Adipose tissue (tissue), 3 donors: ENCODE measurements at regions not wholly inside any gene's neighbourhood (a gene's known extent, or its start where the extent isn't known, plus 50 kb on each side); places are given as distances from the start of the nearest gene placed in this dataset.

Experiments
- H3K27ac ChIP-seq: one replicate; pipeline ENCODE4 v1.5.1; 2013; ENCODE audit warnings: low read depth, low read length
- WGBS, 3 donors: extraction: QIAGEN DNeasy Blood & Tissue Kit; methylation state at CpG; one replicate each; pipeline ENCODE4 v1.1.7; 2013; 5-methylcytosine and 5-hydroxymethylcytosine counted together
- donor health status: healthy with polysubstance abuse.
- donor health status: Bipolar disorder and iron deficiency.
- donor health status: healthy.

GRCh38 chr11:69992943-69993694 lies 85.0 kb upstream of the ANO1 start:
- WGBS, 3 donors, result 76 to 81% (median 81%) methylated on average over 6 of the region's 6 CpGs
- H3K27ac ChIP-seq, result no peak overlapping the region

GRCh38 chr11:69994810-69995209 lies 83.3 kb upstream of the ANO1 start:
- WGBS, 3 donors, result 76 to 93% (median 84%) methylated on average over 3 of the region's 3 CpGs
- no peak overlapping the region for H3K27ac ChIP-seq

- no peak overlapping the region for H3K27ac ChIP-seq
- 81 to 92% (median 81%) methylated on average over 10 of the region's 10 CpGs for WGBS, 3 donors
Measured at GRCh38 chr11:69995697-69996096, 82.4 kb upstream of the ANO1 start.

GRCh38 chr11:69996451-69996850 lies 81.7 kb upstream of the ANO1 start:
- no peak overlapping the region for H3K27ac ChIP-seq
- WGBS, 3 donors, result 48 to 74% (median 57%) methylated on average over 1 of the region's 1 CpG

- H3K27ac ChIP-seq, result no peak overlapping the region
- WGBS, 3 donors, result 55 to 62% (median 59%) methylated on average over 8 of the region's 8 CpGs
Measured at GRCh38 chr11:69997352-69997751, 80.8 kb upstream of the ANO1 start.

GRCh38 chr11:69999721-70000120 lies 78.4 kb upstream of the ANO1 start:
- no peak overlapping the region for H3K27ac ChIP-seq
- 36 to 51% (median 38%) methylated on average over 3 of the region's 3 CpGs for WGBS, 3 donors

- no peak overlapping the region for H3K27ac ChIP-seq
- 57 to 79% (median 70%) methylated on average over 3 of the region's 3 CpGs for WGBS, 3 donors
Measured at GRCh38 chr11:70000228-70000627, 77.9 kb upstream of the ANO1 start.

GRCh38 chr11:70001246-70001645 lies 76.9 kb upstream of the ANO1 start:
- 62 to 89% (median 84%) methylated on average over 6 of the region's 6 CpGs for WGBS, 3 donors
- H3K27ac ChIP-seq, result no peak overlapping the region

GRCh38 chr11:70002433-70002832 lies 75.7 kb upstream of the ANO1 start:
- no peak overlapping the region for H3K27ac ChIP-seq
- 51 to 79% (median 65%) methylated on average over 8 of the region's 8 CpGs for WGBS, 3 donors

- no peak overlapping the region for H3K27ac ChIP-seq
- WGBS, 3 donors, result 34 to 49% (median 39%) methylated on average over 6 of the region's 6 CpGs
Measured at GRCh38 chr11:70005107-70005818, 72.9 kb upstream of the ANO1 start.

GRCh38 chr11:70007796-70008195 lies 70.3 kb upstream of the ANO1 start:
- 68 to 90% (median 81%) methylated on average over 3 of the region's 3 CpGs for WGBS, 3 donors

GRCh38 chr11:70010774-70011173 lies 67.3 kb upstream of the ANO1 start:
- H3K27ac ChIP-seq, result no peak overlapping the region
- 79 to 82% (median 79%) methylated on average over 1 of the region's 1 CpG for WGBS, 3 donors

More at GRCh38 chr11:70007796-70008195, 70.3 kb upstream of the ANO1 start:
- H3K27ac ChIP-seq, result no peak overlapping the region

GRCh38 chr11:70012134-70012733 lies 65.9 kb upstream of the ANO1 start:
- WGBS, 3 donors, result 75 to 83% (median 80%) methylated on average over 2 of the region's 2 CpGs
- no peak overlapping the region for H3K27ac ChIP-seq

- no peak overlapping the region for H3K27ac ChIP-seq
- WGBS, 3 donors, result 73 to 89% (median 89%) methylated on average over 11 of the region's 11 CpGs
Measured at GRCh38 chr11:70014291-70014690, 63.8 kb upstream of the ANO1 start.

- WGBS, 3 donors, result 46 to 54% (median 48%) methylated on average over 14 of the region's 14 CpGs
- no peak overlapping the region for H3K27ac ChIP-seq
Measured at GRCh38 chr11:70016666-70017367, 61.3 kb upstream of the ANO1 start.

GRCh38 chr11:70018816-70019215 lies 59.3 kb upstream of the ANO1 start:
- H3K27ac ChIP-seq, result no peak overlapping the region
- 83 to 89% (median 86%) methylated on average over 6 of the region's 6 CpGs for WGBS, 3 donors

- 44 to 75% (median 60%) methylated on average over 8 of the region's 8 CpGs for WGBS, 3 donors
- no peak overlapping the region for H3K27ac ChIP-seq
Measured at GRCh38 chr11:70019576-70020011, 58.5 kb upstream of the ANO1 start.

- H3K27ac ChIP-seq, result no peak overlapping the region
- WGBS, 3 donors, result 62 to 75% (median 74%) methylated on average over 24 of the region's 24 CpGs
Measured at GRCh38 chr11:70020336-70021214, 57.5 kb upstream of the ANO1 start.
